IMR-90 (cell line): ENCODE measurements at regions not wholly inside any gene's neighbourhood (a gene's known extent, or its start where the extent isn't known, plus 50 kb on each side); places are given as distances from the start of the nearest gene placed in this dataset.

Experiments used
- ATAC-seq: fragments of 200-7000 bp; cut with Tn5 transposase; 2 replicates; pipeline ENCODE4 v1.9.1; 2020; ENCODE audit warnings: low read depth, mild to moderate bottlenecking, moderate library complexity
- BruUV-seq: library from RNA; stranded (reverse); fragments of 400-500 nt; replicated peaks from 2 replicates; lab custom pipeline; 2021; lab: Mats Ljungman, UMichigan
- CTCF ChIA-PET: fragments of 300-600 bp; formaldehyde crosslinking; extraction: SDS; loops from one replicate; lab custom pipeline; 2021; ENCODE audit warnings: antibody characterized with exemption; lab: Yijun Ruan, JAX
- POLR2A ChIA-PET: fragments of 300-600 bp; sonication (Branson Sonifier 250); formaldehyde crosslinking; loops from one replicate; lab custom pipeline; 2022; ENCODE audit warnings: antibody characterized with exemption; ENCODE audit not compliant: unreplicated experiment; lab: Charles Lee
- DNase-seq: peaks from one replicate; pipeline ENCODE4 v3.0.0; 2013
- H2AFZ ChIP-seq: replicated peaks from 2 replicates; pipeline ENCODE3; 2013; ENCODE audit warnings: low read length, mild to moderate bottlenecking; ENCODE audit not compliant: poor library complexity
- H2AK5ac ChIP-seq: 2 replicates; pipeline ENCODE4 v1.6.1; 2013; ENCODE audit warnings: low read depth, low read length, inconsistent platforms
- H2AK9ac ChIP-seq: replicated peaks from 2 replicates; pipeline ENCODE3; 2013; ENCODE audit warnings: mild to moderate bottlenecking, low read depth, low read length, moderate library complexity; ENCODE audit not compliant: poor library complexity
- H2BK120ac ChIP-seq: 2 replicates; pipeline ENCODE4 v1.6.1; 2013; ENCODE audit warnings: low read depth, low read length, inconsistent platforms
- H2BK15ac ChIP-seq: 3 replicates; pipeline ENCODE4 v1.6.1; 2013; ENCODE audit warnings: low read depth, low read length, inconsistent platforms
- H2BK20ac ChIP-seq: 2 replicates; pipeline ENCODE4 v1.6.1; 2013; ENCODE audit warnings: low read depth, mild to moderate bottlenecking, inconsistent platforms, low read length, moderate library complexity
- H2BK5ac ChIP-seq: 2 replicates; pipeline ENCODE4 v1.6.1; 2013; ENCODE audit warnings: mild to moderate bottlenecking, low read depth, low read length, inconsistent platforms; ENCODE audit not compliant: poor library complexity, severe bottlenecking
- H3K14ac ChIP-seq: replicated peaks from 2 replicates; pipeline ENCODE4 v1.6.1; 2013; ENCODE audit warnings: low read depth, low read length, inconsistent platforms
- H3K18ac ChIP-seq: 2 replicates; pipeline ENCODE4 v1.6.1; 2013; ENCODE audit warnings: low read depth, low read length, control low read depth
- H3K23ac ChIP-seq: 2 replicates; pipeline ENCODE4 v1.6.1; 2013; ENCODE audit warnings: low read depth, low read length, inconsistent platforms
- H3K27ac ChIP-seq: 2 replicates; pipeline ENCODE4 v1.5.1; 2013; ENCODE audit warnings: mild to moderate bottlenecking, control low read depth, low read length; ENCODE audit not compliant: insufficient read depth
- H3K27me3 ChIP-seq: 2 replicates; pipeline ENCODE4 v1.6.1; 2013; ENCODE audit warnings: low read length; ENCODE audit not compliant: control insufficient read depth, insufficient read depth
- H3K36me3 ChIP-seq: 2 replicates; pipeline ENCODE4 v1.6.1; 2013; ENCODE audit warnings: low read length, mixed read lengths; ENCODE audit not compliant: control insufficient read depth, insufficient read depth
- H3K4ac ChIP-seq: 2 replicates; pipeline ENCODE4 v1.6.1; 2013; ENCODE audit warnings: low read depth, low read length, inconsistent platforms
- H3K4me1 ChIP-seq: 2 replicates; pipeline ENCODE4 v1.6.1; 2013; ENCODE audit warnings: low read length, mixed read lengths; ENCODE audit not compliant: control insufficient read depth, insufficient read depth
- H3K4me2 ChIP-seq: 2 replicates; pipeline ENCODE4 v1.6.1; 2013; ENCODE audit warnings: low read depth, mild to moderate bottlenecking, control low read depth, low read length, moderate library complexity
- H3K4me3 ChIP-seq: 2 replicates; pipeline ENCODE4 v1.5.1; 2013; ENCODE audit warnings: low read depth, mild to moderate bottlenecking, control low read depth, low read length, moderate library complexity; ENCODE audit not compliant: insufficient read depth
- H3K56ac ChIP-seq: 2 replicates; pipeline ENCODE4 v1.6.1; 2013; ENCODE audit warnings: low read length, inconsistent platforms; ENCODE audit not compliant: insufficient read depth; ENCODE audit errors: extremely low read depth
- H3K79me1 ChIP-seq, 2 experiments: 2 replicates each; pipeline ENCODE4 v1.6.1; 2013; ENCODE audit warnings: low read length in 2 of 2, inconsistent platforms in 1 of 2, low read depth in 1 of 2
- H3K9ac ChIP-seq: 2 replicates; pipeline ENCODE4 v1.6.1; 2013; ENCODE audit warnings: low read depth, low read length, control low read depth
- H3K9me1 ChIP-seq: 2 replicates; pipeline ENCODE4 v1.6.1; 2013; ENCODE audit warnings: low read length, inconsistent platforms; ENCODE audit not compliant: insufficient read depth
- H3K9me3 ChIP-seq: 2 replicates; pipeline ENCODE4 v1.6.1; 2013; ENCODE audit warnings: low read length; ENCODE audit not compliant: control insufficient read depth, insufficient read depth
- H4K20me1 ChIP-seq: 2 replicates; pipeline ENCODE4 v1.6.1; 2013; ENCODE audit warnings: low read length, inconsistent platforms; ENCODE audit not compliant: insufficient read depth
- H4K5ac ChIP-seq: 2 replicates; pipeline ENCODE4 v1.6.1; 2013; ENCODE audit warnings: mild to moderate bottlenecking, low read depth, low read length, control low read depth
- H4K8ac ChIP-seq, 2 experiments: 2 replicates each; pipeline ENCODE4 v1.6.1; 2013; ENCODE audit warnings: low read depth in 2 of 2, low read length in 2 of 2, control low read depth in 1 of 2, inconsistent platforms in 1 of 2
- H4K91ac ChIP-seq: 2 replicates; pipeline ENCODE4 v1.6.1; 2013; ENCODE audit warnings: low read depth, low read length, inconsistent platforms; ENCODE audit not compliant: insufficient read depth
- CEBPB ChIP-seq: IDR thresholded peaks from 2 replicates; pipeline ENCODE4 v1.6.1; 2012; ENCODE audit warnings: low read depth, low read length, improper control_type of control experiment
- MAZ ChIP-seq: IDR thresholded peaks from 2 replicates; pipeline ENCODE4 v1.6.1; 2012; ENCODE audit warnings: low read depth, mild to moderate bottlenecking, low read length, improper control_type of control experiment, moderate library complexity, borderline replicate concordance
- MXI1 ChIP-seq: IDR thresholded peaks from 2 replicates; pipeline ENCODE4 v1.6.1; 2012; ENCODE audit warnings: low read depth, mild to moderate bottlenecking, low read length, moderate library complexity, borderline replicate concordance
- POLR2A ChIP-seq: IDR thresholded peaks from 2 replicates; pipeline ENCODE4 v1.6.1; 2012; ENCODE audit warnings: mild to moderate bottlenecking, low read depth, low read length
- WGBS, 2 experiments: methylation state at CpG; one replicate each; pipeline versions ENCODE4 v1.1.5 to v1.1.7; 2013; ENCODE audit warnings: missing lambda C conversion rate in 2 of 2; ENCODE audit not compliant: insufficient read length in 1 of 2; ENCODE audit errors: extremely low coverage in 2 of 2; 5-methylcytosine and 5-hydroxymethylcytosine counted together
- dilution Hi-C: fragments of 300-500 bp; cut with HindIII; formaldehyde crosslinking; loops from one replicate; pipeline ENCODE4 v1.14.3; 2018; ENCODE audit warnings: low sequenced_read_pairs; ENCODE audit not compliant: unreplicated experiment
- in situ Hi-C: fragments of 300-500 bp; cut with MboI; formaldehyde crosslinking; loops from 3 replicates; pipeline ENCODE4 v1.14.3; 2019; ENCODE audit warnings: low sequenced_read_pairs, inconsistent platforms, mixed read lengths
- intact Hi-C: fragments of 100-400 bp; cut with micrococcal nuclease; formaldehyde crosslinking; loops from 2 replicates; pipeline ENCODE4 v1.10.0; 2022

- DNase-seq (no peak), ATAC-seq (no peak)
- no peak for TF ChIP-seq POLR2A
- TF ChIP-seq MAZ: no peak
- no peak for TF ChIP-seq MXI1
- TF ChIP-seq CEBPB: no peak
- CTCF ChIA-PET: no interaction called here
- Histone ChIP-seq H2BK5ac (no peak overlapping the region), H4K20me1 (no peaks in the 10 kb centered on the region), H3K36me3 (no peaks in the 10 kb centered on the region), H3K4ac (no peak overlapping the region), H2AK9ac (no peak overlapping the region), H4K91ac (no peak overlapping the region), H3K9me3 (peaks cover 3% of the 10 kb centered on the region; the same call in 1 of the 2 replicates), H4K5ac (no peak overlapping the region), H3K4me2 (no peak overlapping the region), H3K9ac (no peak overlapping the region), H3K27ac (no peak overlapping the region), H3K4me1 (no peaks in the 10 kb centered on the region), H3K4me3 (no peak overlapping the region), H2BK20ac (no peak overlapping the region), H2BK15ac (no peak overlapping the region), H3K14ac (no peak overlapping the region), H2AK5ac (no peak overlapping the region), H2AFZ (peak overlapping the region; percentile 54), H3K56ac (no peak overlapping the region), H3K9me1 (no peaks in the 10 kb centered on the region; the same call in 1 of the 2 replicates), H3K79me1 (no peaks in the 10 kb centered on the region), H3K27me3 (no peaks in the 10 kb centered on the region; the same call in 1 of the 2 replicates), H3K18ac (no peak overlapping the region), H4K8ac (no peak overlapping the region), H2BK120ac (no peak overlapping the region), H3K23ac (no peak overlapping the region)
- BruUV-seq: no TSS peak
- intact Hi-C loops (no loop called here), dilution Hi-C loops (no loop called here), in situ Hi-C loops (no loop called here)
- POLR2A ChIA-PET: no interaction called here
- WGBS, 2 experiments: no CpG with 5 or more reads among the region's 8 CpGs
These were observed 122.3 kb upstream of the NTF3 start for GRCh38 chr12:5309654-5310053.
